ENCODE measurements at regions not wholly inside any gene's neighbourhood (a gene's known extent, or its start where the extent isn't known, plus 50 kb on each side); places are given as distances from the start of the nearest gene placed in this dataset.
A peak's percentile ranks its signal among the peaks of the same experiment; 100 is the strongest.

GRCh38 chr7:51455513-51455912 is 138.9 kb upstream of the COBL start:
- no peak overlapping the region for H3K4me3 ChIP-seq (ENCODE audit: low read length in 2 of 2)
- H3K36me3 ChIP-seq (ENCODE audit: control insufficient read depth in 2 of 2, insufficient read depth in 2 of 2, low read length in 1 of 2), result no peaks in the 10 kb centered on the region
- H3K4me1 ChIP-seq (ENCODE audit: control insufficient read depth in 2 of 2, insufficient read depth in 2 of 2, low read length in 2 of 2), result no peaks in the 10 kb centered on the region
- H3K9me3 ChIP-seq (ENCODE audit: control insufficient read depth in 2 of 2, insufficient read depth in 1 of 2, low read length in 1 of 2), result no peaks in the 10 kb centered on the region
- no peaks in the 10 kb centered on the region for H3K27me3 ChIP-seq (ENCODE audit: control insufficient read depth in 2 of 2, insufficient read depth in 1 of 2, low read length in 1 of 2)
- no peak for DNase-seq (ENCODE audit: low read depth in 6 of 9, low spot score in 9 of 9)
- WGBS, result 75% methylated on average over 3 of the region's 3 CpGs
- H3K27ac ChIP-seq (ENCODE audit: low read depth in 1 of 2, low read length in 1 of 2), result no peak overlapping the region

GRCh38 chr7:51455086-51455485 is 138.5 kb upstream of the COBL start:
- Histone ChIP-seq H3K4me3 (ENCODE audit: low read length in 2 of 2) (no peak overlapping the region), H3K9me3 (ENCODE audit: control insufficient read depth in 2 of 2, insufficient read depth in 1 of 2, low read length in 1 of 2) (no peaks in the 10 kb centered on the region), H3K27ac (ENCODE audit: low read depth in 1 of 2, low read length in 1 of 2) (no peak overlapping the region), H3K36me3 (ENCODE audit: control insufficient read depth in 2 of 2, insufficient read depth in 2 of 2, low read length in 1 of 2) (no peaks in the 10 kb centered on the region), H3K4me1 (ENCODE audit: control insufficient read depth in 2 of 2, insufficient read depth in 2 of 2, low read length in 2 of 2) (no peaks in the 10 kb centered on the region), H3K27me3 (ENCODE audit: control insufficient read depth in 2 of 2, insufficient read depth in 1 of 2, low read length in 1 of 2) (no peaks in the 10 kb centered on the region)
- 71% methylated on average over 3 of the region's 3 CpGs for WGBS
- DNase-seq (ENCODE audit: low read depth in 6 of 9, low spot score in 9 of 9), result no peak

GRCh38 chr7:51452694-51453093 is 136.1 kb upstream of the COBL start:
- H3K36me3 ChIP-seq (ENCODE audit: control insufficient read depth in 2 of 2, insufficient read depth in 2 of 2, low read length in 1 of 2), result no peaks in the 10 kb centered on the region
- H3K4me3 ChIP-seq (ENCODE audit: low read length in 2 of 2), result no peak overlapping the region
- no peaks in the 10 kb centered on the region for H3K4me1 ChIP-seq (ENCODE audit: control insufficient read depth in 2 of 2, insufficient read depth in 2 of 2, low read length in 2 of 2)
- no peak for DNase-seq (ENCODE audit: low read depth in 6 of 9, low spot score in 9 of 9)
- no peak overlapping the region for H3K27ac ChIP-seq (ENCODE audit: low read depth in 1 of 2, low read length in 1 of 2)
- 97% methylated on average over 1 of the region's 1 CpG for WGBS
- H3K27me3 ChIP-seq (ENCODE audit: control insufficient read depth in 2 of 2, insufficient read depth in 1 of 2, low read length in 1 of 2), result no peaks in the 10 kb centered on the region
- H3K9me3 ChIP-seq (ENCODE audit: control insufficient read depth in 2 of 2, insufficient read depth in 1 of 2, low read length in 1 of 2), result no peaks in the 10 kb centered on the region

- no peaks in the 10 kb centered on the region for H3K4me1 ChIP-seq (ENCODE audit: control insufficient read depth in 2 of 2, insufficient read depth in 2 of 2, low read length in 2 of 2)
- WGBS, result 81% methylated on average over 10 of the region's 10 CpGs
- H3K4me3 ChIP-seq (ENCODE audit: low read length in 2 of 2), result no peak overlapping the region
- no peak overlapping the region for H3K27ac ChIP-seq (ENCODE audit: low read depth in 1 of 2, low read length in 1 of 2)
- H3K9me3 ChIP-seq (ENCODE audit: control insufficient read depth in 2 of 2, insufficient read depth in 1 of 2, low read length in 1 of 2), result no peaks in the 10 kb centered on the region
- no peak for DNase-seq (ENCODE audit: low read depth in 6 of 9, low spot score in 9 of 9)
- no peaks in the 10 kb centered on the region for H3K36me3 ChIP-seq (ENCODE audit: control insufficient read depth in 2 of 2, insufficient read depth in 2 of 2, low read length in 1 of 2)
- H3K27me3 ChIP-seq (ENCODE audit: control insufficient read depth in 2 of 2, insufficient read depth in 1 of 2, low read length in 1 of 2), result no peaks in the 10 kb centered on the region
These were observed 135.3 kb upstream of the COBL start for GRCh38 chr7:51451751-51452476.

- no peaks in the 10 kb centered on the region for H3K9me3 ChIP-seq (ENCODE audit: control insufficient read depth in 2 of 2, insufficient read depth in 1 of 2, low read length in 1 of 2)
- WGBS, result 92% methylated on average over 6 of the region's 6 CpGs
- no peaks in the 10 kb centered on the region for H3K36me3 ChIP-seq (ENCODE audit: control insufficient read depth in 2 of 2, insufficient read depth in 2 of 2, low read length in 1 of 2)
- DNase-seq (ENCODE audit: low read depth in 6 of 9, low spot score in 9 of 9), result no peak
- no peaks in the 10 kb centered on the region for H3K27me3 ChIP-seq (ENCODE audit: control insufficient read depth in 2 of 2, insufficient read depth in 1 of 2, low read length in 1 of 2)
- H3K27ac ChIP-seq (ENCODE audit: low read depth in 1 of 2, low read length in 1 of 2), result no peak overlapping the region
- H3K4me3 ChIP-seq (ENCODE audit: low read length in 2 of 2), result no peak overlapping the region
- no peaks in the 10 kb centered on the region for H3K4me1 ChIP-seq (ENCODE audit: control insufficient read depth in 2 of 2, insufficient read depth in 2 of 2, low read length in 2 of 2)
These were observed 133.9 kb upstream of the COBL start for GRCh38 chr7:51450541-51450940.

- WGBS, result 67% methylated on average over 5 of the region's 5 CpGs
- Histone ChIP-seq H3K9me3 (ENCODE audit: control insufficient read depth in 2 of 2, insufficient read depth in 1 of 2, low read length in 1 of 2) (no peaks in the 10 kb centered on the region), H3K4me1 (ENCODE audit: control insufficient read depth in 2 of 2, insufficient read depth in 2 of 2, low read length in 2 of 2) (no peaks in the 10 kb centered on the region), H3K4me3 (ENCODE audit: low read length in 2 of 2) (no peak overlapping the region), H3K36me3 (ENCODE audit: control insufficient read depth in 2 of 2, insufficient read depth in 2 of 2, low read length in 1 of 2) (no peaks in the 10 kb centered on the region), H3K27ac (ENCODE audit: low read depth in 1 of 2, low read length in 1 of 2) (no peak overlapping the region), H3K27me3 (ENCODE audit: control insufficient read depth in 2 of 2, insufficient read depth in 1 of 2, low read length in 1 of 2) (no peaks in the 10 kb centered on the region)
- no peak for DNase-seq (ENCODE audit: low read depth in 6 of 9, low spot score in 9 of 9)
These were observed 130.2 kb upstream of the COBL start for GRCh38 chr7:51446785-51447184.

- H3K36me3 ChIP-seq (ENCODE audit: control insufficient read depth in 2 of 2, insufficient read depth in 2 of 2, low read length in 1 of 2), result no peaks in the 10 kb centered on the region
- WGBS, result 31% methylated on average over 11 of the region's 11 CpGs
These were observed 129.7 kb upstream of the COBL start for GRCh38 chr7:51446356-51446755.

GRCh38 chr7:51444936-51445335 is 128.3 kb upstream of the COBL start:
- H3K36me3 ChIP-seq (ENCODE audit: control insufficient read depth in 2 of 2, insufficient read depth in 2 of 2, low read length in 1 of 2), result no peaks in the 10 kb centered on the region
- H3K27ac ChIP-seq (ENCODE audit: low read depth in 1 of 2, low read length in 1 of 2), result no peak overlapping the region
- no peaks in the 10 kb centered on the region for H3K4me1 ChIP-seq (ENCODE audit: control insufficient read depth in 2 of 2, insufficient read depth in 2 of 2, low read length in 2 of 2)
- 81% methylated on average over 1 of the region's 1 CpG for WGBS
- H3K4me3 ChIP-seq (ENCODE audit: low read length in 2 of 2), result no peak overlapping the region
- no peak for DNase-seq (ENCODE audit: low read depth in 6 of 9, low spot score in 9 of 9)
- H3K27me3 ChIP-seq (ENCODE audit: control insufficient read depth in 2 of 2, insufficient read depth in 1 of 2, low read length in 1 of 2), result no peaks in the 10 kb centered on the region
- no peaks in the 10 kb centered on the region for H3K9me3 ChIP-seq (ENCODE audit: control insufficient read depth in 2 of 2, insufficient read depth in 1 of 2, low read length in 1 of 2)

More at GRCh38 chr7:51446356-51446755, 129.7 kb upstream of the COBL start:
- Histone ChIP-seq H3K27ac (ENCODE audit: low read depth in 1 of 2, low read length in 1 of 2) (no peak overlapping the region), H3K9me3 (ENCODE audit: control insufficient read depth in 2 of 2, insufficient read depth in 1 of 2, low read length in 1 of 2) (no peaks in the 10 kb centered on the region), H3K4me3 (ENCODE audit: low read length in 2 of 2) (no peak overlapping the region), H3K27me3 (ENCODE audit: control insufficient read depth in 2 of 2, insufficient read depth in 1 of 2, low read length in 1 of 2) (no peaks in the 10 kb centered on the region), H3K4me1 (ENCODE audit: control insufficient read depth in 2 of 2, insufficient read depth in 2 of 2, low read length in 2 of 2) (no peaks in the 10 kb centered on the region)
- DNase-seq (ENCODE audit: low read depth in 6 of 9, low spot score in 9 of 9), result no peak

- DNase-seq (ENCODE audit: low read depth in 6 of 9, low spot score in 9 of 9), result peak; percentile 1 to 59 (median 30)
- 22% methylated on average over 13 of the region's 13 CpGs for WGBS
- H3K9me3 ChIP-seq (ENCODE audit: control insufficient read depth in 2 of 2, insufficient read depth in 1 of 2, low read length in 1 of 2), result no peaks in the 10 kb centered on the region
- H3K27me3 ChIP-seq (ENCODE audit: control insufficient read depth in 2 of 2, insufficient read depth in 1 of 2, low read length in 1 of 2), result no peaks in the 10 kb centered on the region
- no peaks in the 10 kb centered on the region for H3K36me3 ChIP-seq (ENCODE audit: control insufficient read depth in 2 of 2, insufficient read depth in 2 of 2, low read length in 1 of 2)
- H3K4me1 ChIP-seq (ENCODE audit: control insufficient read depth in 2 of 2, insufficient read depth in 2 of 2, low read length in 2 of 2), result no peaks in the 10 kb centered on the region
- H3K27ac ChIP-seq (ENCODE audit: low read depth in 1 of 2, low read length in 1 of 2), result no peak overlapping the region
- no peak overlapping the region for H3K4me3 ChIP-seq (ENCODE audit: low read length in 2 of 2)
These were observed 114.0 kb upstream of the COBL start for GRCh38 chr7:51430480-51431086.

Data from thymus (tissue), 11 donors.